Skeletal muscle tissue (tissue), 3 donors: ENCODE measurements at regions not wholly inside any gene's neighbourhood (a gene's known extent, or its start where the extent isn't known, plus 50 kb on each side); places are given as distances from the start of the nearest gene placed in this dataset.

Source experiments
- H3K27ac ChIP-seq: one replicate; pipeline ENCODE4 v1.7.0; 2013; ENCODE audit warnings: mild to moderate bottlenecking, low read depth, low read length, inconsistent platforms
- H3K27me3 ChIP-seq, 3 donors: one replicate each; pipeline ENCODE4 v1.7.0; 2013; ENCODE audit warnings: low read length in 3 of 3; ENCODE audit not compliant: control insufficient read depth in 3 of 3, insufficient read depth in 3 of 3
- H3K36me3 ChIP-seq, 3 donors: one replicate each; pipeline ENCODE4 v1.7.0; 2013; ENCODE audit warnings: low read length in 3 of 3; ENCODE audit not compliant: control insufficient read depth in 3 of 3, insufficient read depth in 3 of 3
- H3K4me1 ChIP-seq, 3 donors: one replicate each; pipeline ENCODE4 v1.7.0; 2013; ENCODE audit warnings: low read length in 3 of 3, mild to moderate bottlenecking in 3 of 3; ENCODE audit not compliant: control insufficient read depth in 3 of 3, insufficient read depth in 3 of 3
- H3K4me3 ChIP-seq, 3 donors: one replicate each; pipeline ENCODE4 v1.7.0; 2013; ENCODE audit warnings: low read length in 3 of 3
- H3K9ac ChIP-seq, 3 donors: one replicate each; pipeline ENCODE4 v1.7.0; 2013; ENCODE audit warnings: low read length in 3 of 3, mild to moderate bottlenecking in 3 of 3, moderate library complexity in 2 of 3, low read depth in 1 of 3
- H3K9me3 ChIP-seq, 3 donors: one replicate each; pipeline ENCODE4 v1.7.0; 2013; ENCODE audit warnings: low read length in 3 of 3; ENCODE audit not compliant: control insufficient read depth in 3 of 3
- donor health status: Osteomylitis.

DNA sequence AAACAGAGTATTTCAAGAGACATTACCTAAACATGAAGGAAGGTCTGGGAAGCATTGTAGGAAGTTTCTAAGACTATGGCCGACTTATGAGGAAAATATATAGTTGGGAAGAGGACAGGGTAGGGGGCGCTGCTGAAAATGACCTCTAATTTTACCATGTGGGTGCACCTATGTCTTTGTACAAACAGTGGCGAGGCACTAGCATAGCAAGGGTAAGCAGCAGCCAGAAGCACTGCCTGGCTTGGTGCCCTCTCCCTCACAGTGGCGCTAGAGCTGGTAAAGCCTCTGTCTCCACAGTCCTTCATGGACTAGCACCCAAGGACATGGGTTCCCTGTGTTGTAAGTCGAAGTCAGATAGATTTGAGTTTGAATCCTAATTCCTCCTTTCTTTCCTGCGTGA is 461.2 kb downstream of the INHBA start:
- Histone ChIP-seq H3K4me1 (no peaks in the 10 kb centered on the region), H3K27me3 (no peaks in the 10 kb centered on the region), H3K4me3 (no peak overlapping the region), H3K27ac (no peak overlapping the region), H3K9me3 (no peaks in the 10 kb centered on the region), H3K9ac (no peak overlapping the region), H3K36me3 (no peaks in the 10 kb centered on the region)

DNA sequence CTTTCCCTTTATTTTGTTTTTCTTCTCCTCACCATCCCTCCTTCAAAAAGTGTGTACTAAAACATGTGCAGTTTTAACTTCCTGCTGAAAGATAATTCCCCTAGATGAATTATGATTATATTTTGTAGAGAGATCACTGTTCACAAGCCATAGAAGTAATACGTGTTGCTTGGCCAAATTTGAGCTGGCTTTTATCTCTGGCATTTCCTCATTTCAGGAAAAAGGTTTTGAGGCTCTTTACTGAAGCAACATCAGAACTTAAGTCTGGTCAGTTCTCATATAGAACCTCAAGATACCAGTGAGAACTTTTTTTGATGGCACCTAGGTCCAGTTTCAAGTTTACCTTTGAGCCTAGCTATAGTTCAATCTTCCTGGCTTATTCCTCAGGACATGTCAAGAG is 463.3 kb downstream of the INHBA start:
- Histone ChIP-seq H3K36me3 (no peaks in the 10 kb centered on the region), H3K9me3 (no peaks in the 10 kb centered on the region), H3K27me3 (no peaks in the 10 kb centered on the region), H3K4me1 (no peaks in the 10 kb centered on the region), H3K9ac (no peak overlapping the region), H3K4me3 (no peak overlapping the region), H3K27ac (no peak overlapping the region)

DNA sequence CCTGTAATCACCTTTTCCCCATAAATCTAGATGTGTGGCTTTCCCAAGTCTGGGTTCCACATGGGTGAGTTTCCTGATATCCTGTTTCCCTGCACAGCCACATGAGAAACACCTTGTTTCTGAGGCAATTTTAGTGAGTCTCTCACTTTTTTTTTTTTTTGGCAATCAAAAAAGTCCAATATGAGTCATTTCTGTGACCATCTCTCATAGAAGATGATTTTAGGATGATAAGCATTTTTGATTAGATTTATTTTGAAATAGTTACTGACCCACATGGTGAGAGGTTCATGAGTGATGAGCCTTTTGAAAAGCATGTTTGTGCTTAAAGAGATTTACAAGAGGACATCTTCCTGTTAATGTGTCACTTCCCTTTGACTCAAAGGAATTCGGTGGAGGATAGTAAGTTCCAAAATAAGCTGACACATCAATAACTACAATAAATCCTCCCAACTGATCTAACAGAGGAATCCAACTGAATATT is 464.0 kb downstream of the INHBA start:
- Histone ChIP-seq H3K36me3 (no peaks in the 10 kb centered on the region), H3K9ac (no peak overlapping the region), H3K4me3 (no peak overlapping the region), H3K27me3 (no peaks in the 10 kb centered on the region), H3K4me1 (no peaks in the 10 kb centered on the region), H3K9me3 (no peaks in the 10 kb centered on the region), H3K27ac (no peak overlapping the region)

DNA sequence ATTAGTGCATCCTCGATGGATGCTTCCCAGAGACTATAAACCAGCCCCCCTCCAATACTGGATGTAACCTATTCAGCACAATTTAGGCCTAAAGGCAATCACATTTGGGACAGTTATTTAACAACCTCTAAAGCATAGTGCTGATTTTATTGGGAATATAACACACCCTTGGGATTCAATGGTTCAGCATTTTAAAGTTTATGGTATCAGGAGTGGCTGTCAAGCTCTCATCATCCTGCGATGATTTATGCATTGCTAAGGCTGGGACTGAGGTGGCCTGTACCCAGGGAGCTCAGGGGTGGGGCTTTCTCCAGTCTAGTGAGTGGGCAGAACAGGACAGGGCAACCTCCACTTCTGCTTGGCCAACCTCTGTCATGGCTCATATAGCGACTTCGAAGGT is 464.9 kb downstream of the INHBA start:
- Histone ChIP-seq H3K4me3 (no peak overlapping the region), H3K27me3 (no peaks in the 10 kb centered on the region), H3K9me3 (no peaks in the 10 kb centered on the region), H3K36me3 (no peaks in the 10 kb centered on the region), H3K9ac (no peak overlapping the region), H3K27ac (no peak overlapping the region), H3K4me1 (no peaks in the 10 kb centered on the region)

DNA sequence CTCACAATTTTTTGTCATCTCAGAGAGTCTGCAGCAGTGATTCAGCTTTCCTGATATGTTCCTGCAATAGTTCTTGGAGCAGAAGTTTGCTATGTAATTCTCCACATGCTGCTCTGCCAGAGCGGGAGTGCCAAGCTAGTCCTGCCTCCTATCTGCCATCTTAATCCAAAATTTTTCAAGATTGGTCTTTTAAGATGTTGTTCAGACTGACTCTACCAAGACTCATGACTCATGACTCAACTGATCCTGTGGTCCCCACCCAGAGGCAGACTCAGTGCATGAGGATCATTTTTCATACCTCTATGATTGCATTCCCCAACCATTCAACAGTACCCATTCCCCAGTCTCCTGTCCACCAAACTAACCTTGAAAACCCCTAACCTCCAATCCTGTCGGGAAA is 470.8 kb downstream of the INHBA start:
- Histone ChIP-seq H3K9ac (no peak overlapping the region), H3K4me3 (no peak overlapping the region), H3K27me3 (no peaks in the 10 kb centered on the region), H3K36me3 (no peaks in the 10 kb centered on the region), H3K9me3 (no peaks in the 10 kb centered on the region), H3K27ac (no peak overlapping the region), H3K4me1 (no peaks in the 10 kb centered on the region)

DNA sequence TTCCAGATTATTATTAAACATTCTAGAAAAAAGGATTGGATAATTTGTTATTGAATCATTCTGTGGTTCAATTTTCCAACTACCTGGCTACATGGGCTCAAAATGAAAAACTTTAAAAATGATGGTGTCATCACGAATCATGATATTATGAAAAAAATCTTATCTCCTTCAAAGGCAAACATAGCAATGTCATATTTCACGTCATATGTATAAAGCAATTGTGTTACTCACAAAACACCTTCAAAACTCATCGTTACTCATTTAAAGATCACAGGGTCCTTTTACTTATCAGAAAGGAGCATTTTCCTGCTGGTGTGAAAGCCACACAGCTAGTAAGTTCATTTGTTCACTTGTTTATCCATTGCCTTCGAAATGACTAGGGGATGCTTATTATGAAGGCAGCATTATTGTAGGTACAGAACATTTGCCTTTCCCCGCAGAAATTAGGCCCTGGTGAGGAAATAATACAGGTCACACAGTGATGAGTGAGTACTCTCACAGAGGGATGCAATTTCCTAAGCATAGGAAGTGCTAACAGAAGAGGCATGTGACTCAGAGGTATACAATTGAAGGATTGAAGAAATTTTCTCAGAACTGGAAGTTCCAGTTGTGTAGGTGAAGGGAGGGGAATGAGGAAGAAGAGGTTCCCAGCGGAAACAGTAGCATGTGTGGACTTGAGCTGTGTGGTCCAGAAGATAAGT is 478.7 kb downstream of the INHBA start:
- Histone ChIP-seq H3K9ac (no peak overlapping the region), H3K36me3 (no peaks in the 10 kb centered on the region), H3K4me3 (no peak overlapping the region), H3K27ac (no peak overlapping the region), H3K9me3 (no peaks in the 10 kb centered on the region), H3K4me1 (no peaks in the 10 kb centered on the region), H3K27me3 (no peaks in the 10 kb centered on the region)

DNA sequence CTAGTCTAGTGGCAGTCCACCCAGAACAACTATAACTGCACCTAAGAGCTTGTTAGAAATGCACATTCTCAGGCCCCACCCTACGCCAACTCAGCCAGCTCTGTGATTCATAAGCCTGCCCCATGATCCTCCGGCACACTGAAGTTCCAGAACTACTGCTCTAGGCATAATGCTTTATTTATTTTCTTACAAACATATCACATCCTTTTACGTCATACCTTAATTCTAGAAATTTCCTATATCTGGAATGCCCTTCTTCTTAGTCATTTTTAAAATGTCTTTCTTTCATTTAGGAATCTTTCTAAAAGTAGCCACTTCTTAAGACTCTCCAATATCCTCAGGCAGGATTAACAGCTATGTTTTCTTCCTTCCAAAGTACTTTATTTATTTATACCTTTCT is 480.1 kb downstream of the INHBA start:
- Histone ChIP-seq H3K27ac (no peak overlapping the region), H3K4me3 (no peak overlapping the region), H3K36me3 (no peaks in the 10 kb centered on the region), H3K9ac (no peak overlapping the region), H3K27me3 (no peaks in the 10 kb centered on the region), H3K4me1 (no peaks in the 10 kb centered on the region), H3K9me3 (no peaks in the 10 kb centered on the region)

DNA sequence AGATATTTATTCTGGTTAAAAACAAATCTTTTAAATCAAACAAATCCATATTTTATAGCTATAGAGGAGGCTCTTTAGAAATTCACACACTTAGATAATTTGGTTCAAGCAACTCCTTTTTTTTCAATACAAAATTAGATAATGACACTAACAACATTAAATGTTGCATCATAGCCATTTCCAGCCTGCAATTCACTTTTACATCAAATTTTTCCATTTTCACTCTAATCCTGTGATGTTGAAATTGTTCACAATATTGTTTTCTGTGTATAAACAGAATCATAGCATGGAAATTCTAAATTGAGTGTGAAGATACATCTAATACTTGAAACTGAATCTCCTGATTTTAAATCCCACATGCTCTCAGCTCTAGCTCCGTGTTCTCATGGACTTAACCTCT is 482.6 kb downstream of the INHBA start:
- H3K4me3 ChIP-seq, result no peak overlapping the region
- no peaks in the 10 kb centered on the region for H3K4me1 ChIP-seq
- no peak overlapping the region for H3K27ac ChIP-seq
- no peaks in the 10 kb centered on the region for H3K9me3 ChIP-seq
- H3K36me3 ChIP-seq, result no peaks in the 10 kb centered on the region
- no peak overlapping the region for H3K9ac ChIP-seq
- H3K27me3 ChIP-seq, result no peaks in the 10 kb centered on the region

DNA sequence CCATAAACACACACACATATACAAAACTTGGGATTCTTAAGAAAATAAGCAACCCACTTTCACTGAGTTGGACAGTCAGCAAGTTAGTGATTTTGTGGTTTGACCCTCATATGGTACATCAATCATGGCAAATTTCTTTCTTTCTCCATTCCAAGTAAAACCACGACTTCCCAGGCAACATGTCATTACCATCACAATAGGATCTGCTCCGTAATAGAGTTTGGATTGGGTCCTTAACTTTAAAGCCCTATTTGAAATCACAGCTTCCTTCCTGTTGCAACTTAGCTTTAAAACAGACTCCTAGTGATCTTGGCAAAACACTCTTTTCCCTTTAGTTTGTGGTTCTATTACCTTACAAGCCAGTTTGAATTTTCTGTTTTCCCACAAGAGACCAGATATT is 483.6 kb downstream of the INHBA start:
- Histone ChIP-seq H3K4me3 (no peak overlapping the region), H3K27ac (no peak overlapping the region), H3K9me3 (no peaks in the 10 kb centered on the region), H3K4me1 (no peaks in the 10 kb centered on the region), H3K36me3 (no peaks in the 10 kb centered on the region), H3K9ac (no peak overlapping the region), H3K27me3 (no peaks in the 10 kb centered on the region)

DNA sequence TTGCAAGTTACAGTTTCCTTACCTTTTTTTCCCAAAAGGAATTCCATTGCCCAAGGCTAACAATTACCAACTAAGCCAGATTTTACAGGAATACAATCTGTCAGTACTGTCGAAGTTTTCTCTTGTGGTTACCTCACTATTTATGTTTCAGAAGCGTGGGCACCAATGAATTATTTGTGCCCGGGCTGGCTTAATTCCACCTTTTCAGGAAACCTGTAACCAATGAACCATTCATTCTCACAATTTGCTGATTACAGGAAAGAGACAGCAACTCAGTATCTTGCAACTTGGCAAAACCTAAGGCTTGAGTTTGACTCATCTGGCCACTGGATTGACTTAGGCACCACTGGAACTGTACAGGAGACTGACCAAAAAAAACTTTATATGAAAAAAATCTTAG is 485.6 kb downstream of the INHBA start:
- Histone ChIP-seq H3K4me3 (no peak overlapping the region), H3K27me3 (no peaks in the 10 kb centered on the region), H3K27ac (no peak overlapping the region), H3K36me3 (no peaks in the 10 kb centered on the region), H3K9ac (no peak overlapping the region), H3K4me1 (no peaks in the 10 kb centered on the region), H3K9me3 (no peaks in the 10 kb centered on the region)
